Activated T-helper 1 cell treated with Interleukin-2 at 50 U/mL for 16 hours (primary cell): ENCODE measurements at regions not wholly inside any gene's neighbourhood (a gene's known extent, or its start where the extent isn't known, plus 50 kb on each side); places are given as distances from the start of the nearest gene placed in this dataset.

Experiments used
- DNase-seq: peaks from one replicate; pipeline ENCODE4 v3.0.0-alpha.2; 2020; ENCODE audit warnings: low read depth

DNA sequence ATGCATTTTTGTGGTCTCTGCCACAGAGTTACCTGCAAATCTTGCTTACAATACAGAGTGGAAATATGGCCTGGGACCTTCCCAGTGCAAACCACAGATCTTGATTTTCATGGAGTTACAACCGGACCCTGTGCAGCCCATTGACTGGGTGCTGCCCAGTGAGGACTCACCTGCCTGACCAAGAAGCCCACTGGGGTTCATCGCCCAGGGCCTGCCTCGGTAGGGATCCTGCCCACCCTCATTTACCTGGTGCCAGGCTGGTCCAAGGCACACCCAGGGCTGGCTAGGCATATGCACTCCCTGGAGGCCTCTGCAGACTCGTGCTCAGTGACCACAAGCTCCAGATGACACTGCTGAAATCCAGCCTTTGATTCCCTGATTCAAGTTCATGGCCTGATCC lies 572.7 kb downstream of the NPHP4 start:
- DNase-seq = no peak

DNA sequence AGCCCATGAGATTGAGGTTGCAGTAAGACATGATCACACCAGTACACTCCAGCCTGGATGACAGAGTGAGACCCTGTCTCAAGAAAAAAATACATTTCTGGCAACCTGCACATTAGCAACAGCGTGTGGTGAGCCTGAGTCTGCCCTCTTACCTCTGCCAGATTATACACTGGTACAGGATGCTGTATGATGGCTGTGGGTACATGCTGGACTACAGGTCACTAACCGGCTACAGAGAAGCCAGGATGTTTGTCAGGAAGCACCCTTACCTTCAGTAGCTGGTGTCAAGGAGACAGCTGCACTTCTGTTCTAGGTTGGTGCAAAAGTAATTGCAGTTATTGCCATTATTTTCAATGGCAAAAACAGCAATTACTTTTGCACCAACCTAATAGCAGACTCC lies 575.7 kb downstream of the NPHP4 start:
- no peak for DNase-seq

- no peak for DNase-seq
These were observed 576.6 kb downstream of the NPHP4 start for GRCh38 chr1:5415606-5416005.

GRCh38 chr1:5410652-5411051 lies 581.6 kb downstream of the NPHP4 start:
- no peak for DNase-seq

- no peak for DNase-seq
These were observed 583.8 kb downstream of the NPHP4 start for GRCh38 chr1:5408401-5408800.

DNA sequence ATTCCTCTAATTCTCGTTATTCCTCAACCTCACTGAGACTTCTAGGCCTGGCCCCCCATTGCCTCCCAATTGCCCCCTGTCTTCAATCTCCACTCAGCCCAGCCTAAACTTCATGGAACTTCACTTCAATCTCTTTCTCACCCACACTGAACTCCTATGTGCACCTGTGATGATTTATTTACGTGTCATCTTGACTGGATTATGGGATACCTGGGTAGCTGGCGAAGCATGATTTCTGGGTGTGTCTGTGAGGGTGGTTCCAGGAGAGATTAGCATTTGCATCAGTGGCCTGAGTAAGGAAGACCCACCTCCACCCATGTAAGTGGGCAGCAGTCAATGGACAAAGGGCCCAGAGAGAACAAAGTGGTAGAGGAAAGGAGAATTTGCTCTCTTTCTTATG lies 587.0 kb downstream of the NPHP4 start:
- no peak for DNase-seq

GRCh38 chr1:5404412-5405203 lies 587.6 kb downstream of the NPHP4 start:
- DNase-seq = no peak

GRCh38 chr1:5403935-5404334 lies 588.3 kb downstream of the NPHP4 start:
- DNase-seq = no peak

- no peak for DNase-seq
These were observed 589.6 kb downstream of the NPHP4 start for GRCh38 chr1:5402618-5403017.

- DNase-seq = no peak
These were observed 592.5 kb downstream of the NPHP4 start for GRCh38 chr1:5399771-5400170.

GRCh38 chr1:5396593-5396992 lies 595.6 kb downstream of the NPHP4 start:
- no peak for DNase-seq

DNA sequence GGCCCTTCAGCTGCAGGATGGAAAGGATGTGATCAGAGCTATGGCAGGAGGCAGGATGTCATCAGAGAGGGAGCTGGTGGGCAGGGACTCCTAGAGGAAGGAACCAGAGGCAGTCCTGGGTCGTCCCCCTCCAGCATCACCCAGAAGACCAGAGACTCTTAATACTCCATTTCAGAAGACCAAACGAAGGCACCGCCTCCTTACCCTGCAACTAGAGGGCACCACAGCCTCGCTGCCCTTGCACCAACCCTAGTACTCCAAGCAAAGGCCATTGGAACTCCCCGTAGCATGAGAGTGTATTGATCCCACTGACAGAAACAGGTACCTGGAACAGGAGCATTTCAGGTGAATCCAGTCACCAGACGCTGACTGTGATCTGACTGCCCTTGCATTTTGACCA lies 598.1 kb downstream of the NPHP4 start:
- DNase-seq = no peak

DNA sequence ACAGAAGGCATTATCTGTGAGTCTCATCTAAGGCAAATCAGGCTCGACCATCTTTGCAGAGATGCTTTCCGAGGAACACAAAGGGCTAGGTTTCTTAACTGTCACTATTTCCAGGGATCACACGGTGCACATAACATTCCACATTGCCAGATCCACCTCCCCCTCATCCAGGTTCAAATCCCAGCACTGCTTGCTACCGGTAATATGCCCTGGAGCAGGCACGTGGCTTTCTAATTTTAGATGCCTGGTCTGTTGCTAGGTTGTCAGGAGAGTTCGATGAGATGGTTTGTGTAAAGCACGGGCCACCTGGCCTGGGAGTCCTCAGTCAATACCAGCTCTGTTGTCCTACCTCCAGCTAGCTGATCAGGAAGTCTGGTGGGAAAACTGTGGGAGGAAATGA lies 598.6 kb downstream of the NPHP4 start:
- no peak for DNase-seq

- no peak for DNase-seq
These were observed 599.1 kb downstream of the NPHP4 start for GRCh38 chr1:5393146-5393545.

DNA sequence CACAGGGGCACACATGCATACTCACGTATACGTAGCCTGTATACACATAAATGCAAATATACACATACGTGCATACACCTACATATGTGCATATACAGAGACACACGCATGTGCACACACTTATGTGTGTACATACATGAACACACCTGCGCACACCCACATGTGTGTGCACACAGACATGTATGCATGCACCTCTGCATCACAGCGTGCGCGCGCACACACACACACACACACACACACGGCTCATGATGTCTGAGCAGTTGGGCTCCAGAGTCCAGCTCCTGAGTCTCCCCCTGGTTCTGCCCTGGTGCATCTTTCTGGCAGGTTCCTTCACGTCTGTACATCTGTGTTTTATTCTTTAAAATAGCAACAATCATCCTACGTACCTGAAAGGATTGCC lies 600.5 kb downstream of the NPHP4 start:
- DNase-seq = no peak

DNA sequence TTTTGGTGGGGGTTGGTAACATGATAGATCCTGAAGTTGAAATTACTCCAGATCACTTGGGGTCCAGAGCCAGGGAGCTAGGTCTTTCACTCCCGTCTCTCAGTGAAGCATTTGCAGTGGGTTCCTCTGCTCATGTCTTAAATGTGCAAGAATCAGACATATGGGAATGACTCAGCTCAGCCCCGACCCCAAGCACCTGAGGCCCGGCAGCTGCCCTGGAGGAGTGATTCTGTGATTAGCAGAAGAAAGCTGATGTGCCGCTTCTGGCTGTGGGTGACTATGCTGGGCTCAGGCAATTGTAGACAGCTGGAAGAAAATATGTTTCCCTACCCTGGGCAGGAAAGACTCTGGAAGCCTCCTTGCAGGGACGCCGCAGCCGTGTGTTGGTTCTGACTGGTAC lies 601.7 kb downstream of the NPHP4 start:
- DNase-seq = no peak

- DNase-seq = no peak
These were observed 602.9 kb downstream of the NPHP4 start for GRCh38 chr1:5389101-5389885.

GRCh38 chr1:5388622-5389021 lies 603.6 kb downstream of the NPHP4 start:
- no peak for DNase-seq

DNA sequence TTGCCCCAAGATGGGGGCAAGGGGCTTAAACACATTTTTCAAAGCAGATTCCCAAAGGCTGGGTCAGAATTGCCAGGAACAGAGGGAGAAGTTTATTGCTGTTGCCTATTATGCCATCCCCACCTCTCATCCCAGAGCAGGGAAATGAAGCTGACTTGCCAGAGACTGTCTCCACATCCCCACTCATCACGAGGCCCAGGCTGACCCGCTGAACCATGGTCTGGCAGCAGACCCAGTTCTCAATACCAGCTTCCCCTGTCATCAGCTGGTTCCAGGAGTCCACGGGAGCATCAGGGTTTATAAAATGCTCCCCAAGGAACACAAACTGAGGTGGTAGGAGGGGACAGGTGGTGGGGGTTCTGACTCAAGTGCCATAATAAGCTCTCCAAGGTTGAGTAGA lies 605.9 kb downstream of the NPHP4 start:
- no peak for DNase-seq

DNA sequence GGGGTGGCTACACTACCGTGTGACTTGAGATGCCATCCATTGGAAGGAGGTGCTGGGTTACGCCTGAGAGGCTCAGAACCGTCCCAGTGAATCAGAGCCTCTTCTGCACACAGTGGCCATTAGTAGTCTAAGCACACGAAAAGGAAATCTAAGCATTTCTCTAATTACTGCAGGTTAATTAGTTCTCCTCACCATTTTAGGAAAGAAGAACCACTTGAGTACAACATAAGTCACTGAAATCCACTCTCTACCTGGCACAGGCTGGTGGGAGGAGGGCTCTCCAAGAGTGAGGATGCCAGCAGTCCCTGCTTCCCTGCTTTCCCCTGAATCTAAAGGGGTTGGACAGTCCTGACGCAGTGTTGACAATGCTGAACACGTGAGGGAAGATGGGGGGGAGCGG lies 606.3 kb downstream of the NPHP4 start:
- no peak for DNase-seq

GRCh38 chr1:5385096-5385799 lies 607.0 kb downstream of the NPHP4 start:
- DNase-seq = no peak

- no peak for DNase-seq
These were observed 610.7 kb downstream of the NPHP4 start for GRCh38 chr1:5381491-5381890.

DNA sequence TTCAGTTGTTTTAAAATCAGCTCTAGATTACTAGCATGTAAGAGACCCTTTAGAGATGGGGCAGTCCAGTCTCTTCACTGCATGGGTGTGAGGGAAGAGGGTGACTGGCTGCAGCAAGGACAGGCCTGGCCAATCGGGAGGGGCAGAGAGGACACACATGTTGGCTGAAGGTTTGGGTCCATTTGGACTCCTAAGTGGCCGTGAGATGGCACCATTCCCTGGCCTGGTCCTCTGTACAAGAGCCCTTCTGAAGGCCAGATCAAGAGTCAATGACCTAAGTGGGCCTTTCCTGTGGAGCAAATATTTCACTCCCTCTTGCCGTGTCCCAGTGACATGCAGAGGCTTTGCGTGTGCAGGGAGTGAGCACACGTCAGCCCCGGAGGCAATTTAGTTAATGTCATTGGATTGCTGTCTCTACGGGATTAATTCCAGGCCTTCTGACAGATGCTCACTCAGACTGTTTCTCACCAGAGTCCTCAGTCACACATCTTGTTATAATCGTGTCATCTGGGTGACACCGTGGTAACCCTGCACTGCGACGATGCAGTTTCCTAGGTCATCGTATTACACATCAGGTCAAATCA lies 613.0 kb downstream of the NPHP4 start:
- DNase-seq = no peak
